ENCODE measurements at regions not wholly inside any gene's neighbourhood (a gene's known extent, or its start where the extent isn't known, plus 50 kb on each side); places are given as distances from the start of the nearest gene placed in this dataset.
"Not testable (repeated sequence)": the region's sequence is repeated elsewhere in the genome, so short reads cannot be mapped to it uniquely, and the experiment has no call there.

- DNase-seq: no peak
Observed at GRCh38 chr20:26214991-26215390, 518.3 kb upstream of the ZNF337 start.

- DNase-seq: no peak
Observed at GRCh38 chr20:26209171-26209941, 512.7 kb upstream of the ZNF337 start.

- no peak for DNase-seq
Observed at GRCh38 chr20:26208296-26209091, 511.8 kb upstream of the ZNF337 start.

DNA sequence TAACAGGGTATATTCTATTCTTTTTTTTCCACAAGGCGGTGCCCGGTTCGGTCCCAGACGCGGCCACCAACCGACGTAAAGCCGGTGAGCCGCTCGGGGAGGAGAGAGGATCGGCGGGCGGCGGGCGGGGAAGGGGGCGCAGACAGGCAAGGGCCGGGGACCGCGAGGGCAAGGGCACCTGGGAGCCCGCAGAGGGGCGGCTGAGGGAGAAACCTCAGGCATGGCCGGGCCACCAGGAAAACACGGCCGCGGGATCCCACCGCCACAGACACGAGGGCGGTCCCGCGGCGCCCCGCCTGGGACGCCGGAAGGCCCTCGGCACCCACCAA lies 511.3 kb upstream of the ZNF337 start:
- not testable (repeated sequence) for DNase-seq

GRCh38 chr20:26207237-26207966 lies 510.7 kb upstream of the ZNF337 start:
- no peak for DNase-seq

DNA sequence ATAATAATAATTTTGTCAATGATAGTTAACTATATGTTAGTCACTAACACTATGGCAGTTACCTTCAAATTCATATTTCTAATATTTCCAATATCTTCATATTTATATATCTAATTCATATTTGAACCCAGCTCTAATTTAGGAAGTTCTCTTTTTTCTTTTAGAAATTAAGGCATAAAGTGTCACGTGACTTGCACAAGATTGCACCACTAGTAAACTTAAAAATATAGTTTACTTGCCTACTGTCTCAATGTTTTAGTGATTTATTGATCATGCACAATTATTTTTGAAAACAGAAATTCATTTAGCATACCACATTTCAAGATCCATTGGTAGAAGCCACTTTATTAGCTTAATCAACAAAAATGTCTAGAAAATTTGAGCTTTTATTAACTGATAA lies 508.7 kb upstream of the ZNF337 start:
- no peak for DNase-seq

GRCh38 chr20:26201026-26201425 lies 504.4 kb upstream of the ZNF337 start:
- not testable (repeated sequence) for DNase-seq

- DNase-seq: not testable (repeated sequence)
Observed at GRCh38 chr20:26187329-26187728, 490.7 kb upstream of the ZNF337 start.

DNA sequence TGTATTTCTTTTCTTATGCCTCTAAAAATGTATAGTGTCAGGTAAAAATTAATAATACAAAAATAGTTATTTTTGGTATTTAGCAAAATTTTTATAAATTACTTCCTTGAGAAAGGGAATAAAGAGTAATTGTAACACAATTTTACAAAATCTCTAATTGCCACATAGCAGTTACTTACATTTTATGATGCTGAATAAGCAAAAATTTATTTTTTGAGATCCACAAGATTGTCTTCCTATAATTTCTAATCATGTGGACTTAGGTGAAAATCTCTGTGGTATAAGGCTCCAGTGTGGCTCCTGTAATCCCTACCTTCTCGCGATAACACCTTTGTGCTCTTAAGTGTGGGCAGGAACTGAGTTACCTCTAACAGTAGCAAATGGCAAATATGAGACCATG lies 487.1 kb upstream of the ZNF337 start:
- DNase-seq: not testable (repeated sequence)

DNA sequence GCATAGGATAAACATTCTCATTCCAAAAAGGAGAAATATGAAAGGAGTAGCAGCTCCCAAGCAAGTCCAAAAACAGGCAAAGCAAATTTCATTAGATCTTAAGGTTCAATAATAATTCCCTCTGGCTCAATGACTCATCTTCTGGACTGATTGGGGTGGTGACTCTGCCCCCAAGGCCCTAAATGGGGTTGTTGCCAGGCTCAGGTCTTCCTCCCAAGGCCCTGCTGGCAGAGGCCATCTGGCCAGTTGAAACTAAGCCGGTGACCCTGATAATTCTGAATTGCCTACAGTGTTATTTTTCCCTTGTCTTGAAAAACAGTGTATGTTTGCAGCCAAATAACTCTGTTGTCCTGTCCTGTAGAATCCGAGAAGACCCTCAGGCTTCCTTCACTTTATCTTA lies 484.7 kb upstream of the ZNF337 start:
- not testable (repeated sequence) for DNase-seq

DNA sequence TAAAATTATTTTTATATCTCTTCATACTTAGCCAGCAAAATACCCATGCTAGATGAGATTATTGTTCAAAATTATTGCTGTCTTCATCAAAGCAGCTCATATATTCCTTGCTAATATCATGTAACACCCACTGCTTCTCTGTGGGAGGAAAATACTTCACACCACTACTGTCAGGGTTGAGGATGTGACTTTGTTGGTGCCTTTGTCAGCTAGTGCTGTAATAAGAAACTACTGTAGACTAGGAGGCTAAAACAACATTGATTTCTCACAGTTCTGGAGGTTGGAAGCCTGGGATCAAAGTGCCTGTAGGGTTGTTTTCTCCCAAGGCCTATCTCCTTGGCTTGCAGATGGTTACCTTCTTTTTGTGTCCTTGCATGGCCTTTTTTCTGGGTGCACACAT lies 475.2 kb upstream of the ZNF337 start:
- not testable (repeated sequence) for DNase-seq

- DNase-seq: no peak
Observed at GRCh38 chr20:26169506-26169905, 472.9 kb upstream of the ZNF337 start.

DNA sequence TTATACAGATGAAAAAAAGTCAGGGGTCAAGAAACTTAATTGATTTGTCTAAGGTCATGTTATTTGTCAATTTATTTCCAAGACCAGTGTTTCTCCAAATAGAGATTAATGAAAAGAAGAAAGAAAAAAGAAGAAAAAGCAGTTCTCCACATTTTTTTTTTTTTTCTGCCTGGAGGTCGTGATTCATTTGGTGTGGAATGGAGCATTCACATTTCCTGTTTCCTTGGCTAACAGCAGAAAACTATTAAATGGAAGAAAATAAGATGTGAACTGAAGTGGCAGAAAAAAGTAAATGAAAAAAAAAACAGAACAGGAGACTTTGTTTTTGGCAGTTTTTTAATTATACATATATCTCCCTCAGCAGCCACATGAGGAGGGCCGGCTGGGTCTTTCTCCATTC lies 470.8 kb upstream of the ZNF337 start:
- no peak for DNase-seq

DNA sequence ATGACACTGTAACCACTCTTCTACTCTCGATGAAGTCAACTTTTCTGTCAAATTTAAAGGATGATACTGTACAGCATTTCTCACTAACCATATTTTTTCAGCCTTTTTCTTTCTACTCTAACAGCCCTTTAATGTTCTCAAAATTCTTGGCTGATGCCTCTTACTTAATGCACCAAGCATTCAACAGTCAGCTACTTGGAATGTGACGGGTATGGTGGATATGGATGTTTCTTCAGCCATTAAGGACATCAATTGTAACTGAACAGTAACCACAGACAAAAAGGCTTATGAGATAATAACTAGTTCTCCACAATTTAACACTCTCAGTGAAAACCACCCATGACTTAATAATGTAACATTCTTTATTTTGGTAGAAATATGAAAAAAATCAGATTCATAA lies 467.2 kb upstream of the ZNF337 start:
- DNase-seq: no peak

DNA sequence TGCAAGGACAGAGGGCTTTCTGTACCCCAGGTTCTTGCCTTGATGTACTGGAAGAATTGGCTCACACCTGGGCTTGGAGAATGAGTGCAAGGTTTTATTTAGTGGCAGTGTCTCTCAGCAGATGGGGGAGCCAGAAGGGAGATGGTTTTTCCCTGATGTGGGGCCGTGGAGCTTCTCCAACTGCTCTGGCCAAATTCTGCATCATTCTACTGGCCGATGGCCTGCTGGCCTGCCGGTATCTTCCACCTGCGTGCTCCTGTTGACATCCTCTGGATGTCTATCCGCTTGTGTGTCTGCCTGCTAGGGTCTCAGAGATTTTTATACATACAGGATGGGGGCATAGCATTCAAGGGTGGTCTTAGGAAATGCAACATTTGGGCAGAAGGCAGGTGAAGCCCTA lies 466.5 kb upstream of the ZNF337 start:
- DNase-seq: not testable (repeated sequence)

DNA sequence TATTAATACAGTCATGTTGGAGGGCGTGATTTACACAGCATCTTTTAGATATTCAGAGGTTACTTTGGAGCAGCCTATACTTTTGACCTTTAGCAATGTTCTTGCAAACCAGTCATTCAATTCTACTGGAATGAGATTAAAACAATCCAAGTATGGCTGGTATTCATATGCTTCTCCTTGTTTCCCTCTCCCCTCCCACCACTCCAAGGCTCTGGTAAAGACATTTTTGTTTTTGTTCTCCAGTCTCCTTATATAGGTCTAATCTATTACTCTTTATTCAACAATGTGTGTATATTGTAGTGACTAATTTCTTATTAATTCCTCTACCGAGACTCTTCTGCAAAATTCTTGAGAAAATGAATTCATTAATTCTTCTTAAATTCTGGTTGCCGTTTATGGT lies 465.1 kb upstream of the ZNF337 start:
- DNase-seq: not testable (repeated sequence)

GRCh38 chr20:26160916-26161315 lies 464.3 kb upstream of the ZNF337 start:
- DNase-seq: not testable (repeated sequence)

DNA sequence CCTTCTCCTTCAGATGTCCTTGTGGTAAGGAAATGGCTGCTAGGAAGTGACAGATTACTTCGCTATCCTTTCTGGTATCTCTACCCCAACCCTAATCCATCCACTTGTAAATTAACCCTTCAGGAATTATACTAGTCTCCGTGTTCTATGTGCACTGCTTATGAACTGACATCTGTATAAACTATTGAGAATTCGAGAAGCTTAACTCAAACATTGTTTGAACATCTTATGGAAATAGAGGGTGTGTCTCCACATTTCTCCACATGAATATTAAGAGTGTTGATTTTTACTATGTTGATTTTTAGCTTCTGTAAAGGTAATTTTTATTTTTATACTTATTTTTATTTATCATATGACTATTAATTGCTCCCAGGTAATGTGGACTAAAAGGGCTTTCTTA lies 457.6 kb upstream of the ZNF337 start:
- no peak for DNase-seq

GRCh38 chr20:26135325-26136110 lies 438.9 kb upstream of the ZNF337 start:
- no peak for DNase-seq

- no peak for DNase-seq
Observed at GRCh38 chr20:26134606-26135005, 438.0 kb upstream of the ZNF337 start.

- not testable (repeated sequence) for DNase-seq
Observed at GRCh38 chr20:26133794-26134193, 437.1 kb upstream of the ZNF337 start.

GRCh38 chr20:26120920-26121319 lies 424.3 kb upstream of the ZNF337 start:
- DNase-seq: not testable (repeated sequence)

DNA sequence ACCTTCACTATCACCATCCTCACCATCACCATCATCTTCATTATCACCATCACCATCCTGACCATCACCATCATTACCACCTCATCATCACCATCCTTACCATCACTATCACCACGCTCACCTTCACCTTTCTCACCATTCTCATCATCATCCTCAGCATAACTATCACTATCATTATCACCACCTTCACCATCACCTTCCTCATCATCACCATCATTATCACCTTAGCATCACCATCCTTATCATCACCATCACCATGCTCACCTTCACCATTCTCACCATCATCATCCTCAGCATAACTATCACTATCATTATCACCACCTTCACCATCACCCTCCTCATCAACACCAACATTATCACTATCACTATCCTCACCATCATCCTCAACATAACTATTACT lies 397.8 kb upstream of the ZNF337 start:
- DNase-seq: not testable (repeated sequence)
